ENCODE measurements at regions not wholly inside any gene's neighbourhood (a gene's known extent, or its start where the extent isn't known, plus 50 kb on each side); places are given as distances from the start of the nearest gene placed in this dataset.

DNA sequence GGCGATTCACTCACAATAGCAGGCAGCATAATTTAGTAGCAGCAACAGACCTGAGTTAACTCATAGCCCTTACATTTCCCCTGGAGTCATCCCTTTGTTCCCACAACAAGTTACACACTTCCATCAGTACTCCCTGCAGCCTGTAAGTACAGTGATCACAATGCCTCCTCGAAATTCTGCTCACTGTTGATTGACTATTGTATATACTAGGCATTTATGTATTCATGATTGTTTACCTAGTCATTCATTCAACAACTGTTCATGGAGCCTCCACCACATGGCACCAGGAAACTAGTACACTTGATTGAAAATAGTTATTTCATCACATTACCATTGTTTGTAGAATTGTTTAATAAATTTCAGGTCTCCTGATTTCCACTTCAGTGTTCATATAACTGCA, 71.4 kb upstream of the P3H2 start:
- H3K36me3 ChIP-seq (ENCODE audit: insufficient read depth), result no peaks in the 10 kb centered on the region
- peak overlapping the region; percentile 63; the same call in 1 of the 2 replicates for H2AFZ ChIP-seq
- no peaks in the 10 kb centered on the region for H3K79me2 ChIP-seq (replicated peaks; ENCODE audit: insufficient read depth)
- TF ChIP-seq, protein P1, sequence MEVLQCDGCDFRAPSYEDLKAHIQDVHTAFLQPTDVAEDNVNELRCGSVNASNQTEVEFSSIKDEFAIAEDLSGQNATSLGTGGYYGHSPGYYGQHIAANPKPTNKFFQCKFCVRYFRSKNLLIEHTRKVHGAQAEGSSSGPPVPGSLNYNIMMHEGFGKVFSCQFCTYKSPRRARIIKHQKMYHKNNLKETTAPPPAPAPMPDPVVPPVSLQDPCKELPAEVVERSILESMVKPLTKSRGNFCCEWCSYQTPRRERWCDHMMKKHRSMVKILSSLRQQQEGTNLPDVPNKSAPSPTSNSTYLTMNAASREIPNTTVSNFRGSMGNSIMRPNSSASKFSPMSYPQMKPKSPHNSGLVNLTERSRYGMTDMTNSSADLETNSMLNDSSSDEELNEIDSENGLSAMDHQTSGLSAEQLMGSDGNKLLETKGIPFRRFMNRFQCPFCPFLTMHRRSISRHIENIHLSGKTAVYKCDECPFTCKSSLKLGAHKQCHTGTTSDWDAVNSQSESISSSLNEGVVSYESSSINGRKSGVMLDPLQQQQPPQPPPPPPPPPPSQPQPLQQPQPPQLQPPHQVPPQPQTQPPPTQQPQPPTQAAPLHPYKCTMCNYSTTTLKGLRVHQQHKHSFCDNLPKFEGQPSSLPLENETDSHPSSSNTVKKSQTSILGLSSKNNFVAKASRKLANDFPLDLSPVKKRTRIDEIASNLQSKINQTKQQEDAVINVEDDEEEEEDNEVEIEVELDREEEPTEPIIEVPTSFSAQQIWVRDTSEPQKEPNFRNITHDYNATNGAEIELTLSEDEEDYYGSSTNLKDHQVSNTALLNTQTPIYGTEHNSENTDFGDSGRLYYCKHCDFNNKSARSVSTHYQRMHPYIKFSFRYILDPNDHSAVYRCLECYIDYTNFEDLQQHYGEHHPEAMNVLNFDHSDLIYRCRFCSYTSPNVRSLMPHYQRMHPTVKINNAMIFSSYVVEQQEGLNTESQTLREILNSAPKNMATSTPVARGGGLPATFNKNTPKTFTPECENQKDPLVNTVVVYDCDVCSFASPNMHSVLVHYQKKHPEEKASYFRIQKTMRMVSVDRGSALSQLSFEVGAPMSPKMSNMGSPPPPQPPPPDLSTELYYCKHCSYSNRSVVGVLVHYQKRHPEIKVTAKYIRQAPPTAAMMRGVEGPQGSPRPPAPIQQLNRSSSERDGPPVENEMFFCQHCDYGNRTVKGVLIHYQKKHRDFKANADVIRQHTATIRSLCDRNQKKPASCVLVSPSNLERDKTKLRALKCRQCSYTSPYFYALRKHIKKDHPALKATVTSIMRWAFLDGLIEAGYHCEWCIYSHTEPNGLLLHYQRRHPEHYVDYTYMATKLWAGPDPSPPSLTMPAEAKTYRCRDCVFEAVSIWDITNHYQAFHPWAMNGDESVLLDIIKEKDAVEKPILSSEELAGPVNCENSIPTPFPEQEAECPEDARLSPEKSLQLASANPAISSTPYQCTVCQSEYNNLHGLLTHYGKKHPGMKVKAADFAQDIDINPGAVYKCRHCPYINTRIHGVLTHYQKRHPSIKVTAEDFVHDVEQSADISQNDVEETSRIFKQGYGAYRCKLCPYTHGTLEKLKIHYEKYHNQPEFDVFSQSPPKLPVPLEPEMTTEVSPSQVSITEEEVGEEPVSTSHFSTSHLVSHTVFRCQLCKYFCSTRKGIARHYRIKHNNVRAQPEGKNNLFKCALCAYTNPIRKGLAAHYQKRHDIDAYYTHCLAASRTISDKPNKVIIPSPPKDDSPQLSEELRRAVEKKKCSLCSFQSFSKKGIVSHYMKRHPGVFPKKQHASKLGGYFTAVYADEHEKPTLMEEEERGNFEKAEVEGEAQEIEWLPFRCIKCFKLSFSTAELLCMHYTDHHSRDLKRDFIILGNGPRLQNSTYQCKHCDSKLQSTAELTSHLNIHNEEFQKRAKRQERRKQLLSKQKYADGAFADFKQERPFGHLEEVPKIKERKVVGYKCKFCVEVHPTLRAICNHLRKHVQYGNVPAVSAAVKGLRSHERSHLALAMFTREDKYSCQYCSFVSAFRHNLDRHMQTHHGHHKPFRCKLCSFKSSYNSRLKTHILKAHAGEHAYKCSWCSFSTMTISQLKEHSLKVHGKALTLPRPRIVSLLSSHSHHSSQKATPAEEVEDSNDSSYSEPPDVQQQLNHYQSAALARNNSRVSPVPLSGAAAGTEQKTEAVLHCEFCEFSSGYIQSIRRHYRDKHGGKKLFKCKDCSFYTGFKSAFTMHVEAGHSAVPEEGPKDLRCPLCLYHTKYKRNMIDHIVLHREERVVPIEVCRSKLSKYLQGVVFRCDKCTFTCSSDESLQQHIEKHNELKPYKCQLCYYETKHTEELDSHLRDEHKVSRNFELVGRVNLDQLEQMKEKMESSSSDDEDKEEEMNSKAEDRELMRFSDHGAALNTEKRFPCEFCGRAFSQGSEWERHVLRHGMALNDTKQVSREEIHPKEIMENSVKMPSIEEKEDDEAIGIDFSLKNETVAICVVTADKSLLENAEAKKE (CRISPR knock-in tag; IDR thresholded peaks at IDR 0.05), result no peak
- TF ChIP-seq JUNB (IDR thresholded peaks at IDR 0.05; ENCODE audit: unreplicated experiment) (no peak), POLR2AphosphoS5 (IDR thresholded peaks at IDR 0.05; ENCODE audit: low read depth) (no peak), CREB1 (CRISPR knock-in tag; IDR thresholded peaks at IDR 0.05; ENCODE audit: low read depth) (no peak), ZNF331 (CRISPR knock-in tag; IDR thresholded peaks at IDR 0.05; ENCODE audit: low read depth) (no peak), ZNF114 (CRISPR knock-in tag; IDR thresholded peaks at IDR 0.05) (no peak), EZH2 (IDR thresholded peaks at IDR 0.05; ENCODE audit: low read depth, unreplicated experiment) (no peak), EZH2phosphoT487 (IDR thresholded peaks at IDR 0.05; ENCODE audit: unreplicated experiment) (no peak), STAT1 (IDR thresholded peaks at IDR 0.05; ENCODE audit: unreplicated experiment) (no peak), NANOG (IDR thresholded peaks at IDR 0.05; ENCODE audit: borderline replicate concordance) (no peak)
- TF ChIP-seq, protein P2, sequence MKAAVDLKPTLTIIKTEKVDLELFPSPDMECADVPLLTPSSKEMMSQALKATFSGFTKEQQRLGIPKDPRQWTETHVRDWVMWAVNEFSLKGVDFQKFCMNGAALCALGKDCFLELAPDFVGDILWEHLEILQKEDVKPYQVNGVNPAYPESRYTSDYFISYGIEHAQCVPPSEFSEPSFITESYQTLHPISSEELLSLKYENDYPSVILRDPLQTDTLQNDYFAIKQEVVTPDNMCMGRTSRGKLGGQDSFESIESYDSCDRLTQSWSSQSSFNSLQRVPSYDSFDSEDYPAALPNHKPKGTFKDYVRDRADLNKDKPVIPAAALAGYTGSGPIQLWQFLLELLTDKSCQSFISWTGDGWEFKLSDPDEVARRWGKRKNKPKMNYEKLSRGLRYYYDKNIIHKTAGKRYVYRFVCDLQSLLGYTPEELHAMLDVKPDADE (IDR thresholded peaks at IDR 0.05), result no peak
- TF ChIP-seq, protein P3, sequence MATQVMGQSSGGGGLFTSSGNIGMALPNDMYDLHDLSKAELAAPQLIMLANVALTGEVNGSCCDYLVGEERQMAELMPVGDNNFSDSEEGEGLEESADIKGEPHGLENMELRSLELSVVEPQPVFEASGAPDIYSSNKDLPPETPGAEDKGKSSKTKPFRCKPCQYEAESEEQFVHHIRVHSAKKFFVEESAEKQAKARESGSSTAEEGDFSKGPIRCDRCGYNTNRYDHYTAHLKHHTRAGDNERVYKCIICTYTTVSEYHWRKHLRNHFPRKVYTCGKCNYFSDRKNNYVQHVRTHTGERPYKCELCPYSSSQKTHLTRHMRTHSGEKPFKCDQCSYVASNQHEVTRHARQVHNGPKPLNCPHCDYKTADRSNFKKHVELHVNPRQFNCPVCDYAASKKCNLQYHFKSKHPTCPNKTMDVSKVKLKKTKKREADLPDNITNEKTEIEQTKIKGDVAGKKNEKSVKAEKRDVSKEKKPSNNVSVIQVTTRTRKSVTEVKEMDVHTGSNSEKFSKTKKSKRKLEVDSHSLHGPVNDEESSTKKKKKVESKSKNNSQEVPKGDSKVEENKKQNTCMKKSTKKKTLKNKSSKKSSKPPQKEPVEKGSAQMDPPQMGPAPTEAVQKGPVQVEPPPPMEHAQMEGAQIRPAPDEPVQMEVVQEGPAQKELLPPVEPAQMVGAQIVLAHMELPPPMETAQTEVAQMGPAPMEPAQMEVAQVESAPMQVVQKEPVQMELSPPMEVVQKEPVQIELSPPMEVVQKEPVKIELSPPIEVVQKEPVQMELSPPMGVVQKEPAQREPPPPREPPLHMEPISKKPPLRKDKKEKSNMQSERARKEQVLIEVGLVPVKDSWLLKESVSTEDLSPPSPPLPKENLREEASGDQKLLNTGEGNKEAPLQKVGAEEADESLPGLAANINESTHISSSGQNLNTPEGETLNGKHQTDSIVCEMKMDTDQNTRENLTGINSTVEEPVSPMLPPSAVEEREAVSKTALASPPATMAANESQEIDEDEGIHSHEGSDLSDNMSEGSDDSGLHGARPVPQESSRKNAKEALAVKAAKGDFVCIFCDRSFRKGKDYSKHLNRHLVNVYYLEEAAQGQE (IDR thresholded peaks at IDR 0.05; ENCODE audit: unreplicated experiment), result no peak
- TF ChIP-seq, protein P4, sequence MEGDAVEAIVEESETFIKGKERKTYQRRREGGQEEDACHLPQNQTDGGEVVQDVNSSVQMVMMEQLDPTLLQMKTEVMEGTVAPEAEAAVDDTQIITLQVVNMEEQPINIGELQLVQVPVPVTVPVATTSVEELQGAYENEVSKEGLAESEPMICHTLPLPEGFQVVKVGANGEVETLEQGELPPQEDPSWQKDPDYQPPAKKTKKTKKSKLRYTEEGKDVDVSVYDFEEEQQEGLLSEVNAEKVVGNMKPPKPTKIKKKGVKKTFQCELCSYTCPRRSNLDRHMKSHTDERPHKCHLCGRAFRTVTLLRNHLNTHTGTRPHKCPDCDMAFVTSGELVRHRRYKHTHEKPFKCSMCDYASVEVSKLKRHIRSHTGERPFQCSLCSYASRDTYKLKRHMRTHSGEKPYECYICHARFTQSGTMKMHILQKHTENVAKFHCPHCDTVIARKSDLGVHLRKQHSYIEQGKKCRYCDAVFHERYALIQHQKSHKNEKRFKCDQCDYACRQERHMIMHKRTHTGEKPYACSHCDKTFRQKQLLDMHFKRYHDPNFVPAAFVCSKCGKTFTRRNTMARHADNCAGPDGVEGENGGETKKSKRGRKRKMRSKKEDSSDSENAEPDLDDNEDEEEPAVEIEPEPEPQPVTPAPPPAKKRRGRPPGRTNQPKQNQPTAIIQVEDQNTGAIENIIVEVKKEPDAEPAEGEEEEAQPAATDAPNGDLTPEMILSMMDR (conservative IDR thresholded peaks at IDR 0.05; ENCODE audit: low read depth in 2 of 2), result no peak
- no peaks in the 10 kb centered on the region for H4K20me1 ChIP-seq (replicated peaks; ENCODE audit: insufficient read depth)
- H3K27ac Mint-ChIP-seq, result no peak overlapping the region
- H3K36me3 Mint-ChIP-seq (ENCODE audit: low read depth), result no peaks in the 10 kb centered on the region
- H3K4me1 ChIP-seq (ENCODE audit: insufficient read depth), result 0 out of 2 replicates have a peak, but pooled peaks cover 4% of the 10 kb centered on the region
- H3K4me1 Mint-ChIP-seq, result peaks cover 6% of the 10 kb centered on the region
- DNase-seq (ENCODE audit: low spot score) (no peak), ATAC-seq (no peak)
- H3K4me3 ChIP-seq, result no peak overlapping the region
- H3K9me3 Mint-ChIP-seq, result no peaks in the 10 kb centered on the region
- no peak overlapping the region for H3K4me3 Mint-ChIP-seq
- H3K27ac ChIP-seq (ENCODE audit: low read depth), result no peak overlapping the region
- no peaks in the 10 kb centered on the region for H3F3A ChIP-seq (replicated peaks; ENCODE audit: low read depth)
- H3K4me2 ChIP-seq, result no peak overlapping the region
- H3K27me3 Mint-ChIP-seq (ENCODE audit: insufficient read depth, low read depth, poor library complexity), result peaks cover 3% of the 10 kb centered on the region
- 0 out of 2 replicates have a peak, but pooled peaks cover 4% of the 10 kb centered on the region for H3K9me2 ChIP-seq (ENCODE audit: insufficient read depth)
- no peaks in the 10 kb centered on the region for H3K27me3 ChIP-seq (ENCODE audit: insufficient read depth)
